ENCODE measurements at regions not wholly inside any gene's neighbourhood (a gene's known extent, or its start where the extent isn't known, plus 50 kb on each side); places are given as distances from the start of the nearest gene placed in this dataset.
"Not testable (repeated sequence)": the region's sequence is repeated elsewhere in the genome, so short reads cannot be mapped to it uniquely, and the experiment has no call there.

DNA sequence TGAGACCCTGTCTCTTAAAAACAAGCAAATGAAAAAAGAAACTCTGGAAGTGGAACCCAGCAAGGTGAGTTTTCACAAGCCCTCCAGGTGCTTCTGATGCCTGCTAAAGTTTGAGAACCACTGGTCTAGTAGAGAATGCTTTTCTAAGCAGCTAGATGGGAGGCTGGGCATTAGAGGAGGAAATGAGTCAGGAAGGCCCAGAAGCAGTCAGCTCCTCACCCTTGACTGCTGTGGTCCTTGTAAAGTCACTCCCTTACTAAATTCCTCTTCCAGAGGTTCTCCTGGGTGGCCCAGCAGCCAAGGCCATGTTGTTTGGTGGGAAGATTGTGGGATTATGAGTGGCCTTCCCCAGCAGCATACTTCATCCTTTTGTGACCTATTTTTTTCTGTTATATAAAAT, 52.0 kb upstream of the FYN start:
- DNase-seq (ENCODE audit: low spot score), result peak; percentile 66

- no peak for DNase-seq (ENCODE audit: low spot score)
Measured at GRCh38 chr6:111926731-111927302, 53.6 kb upstream of the FYN start.

DNA sequence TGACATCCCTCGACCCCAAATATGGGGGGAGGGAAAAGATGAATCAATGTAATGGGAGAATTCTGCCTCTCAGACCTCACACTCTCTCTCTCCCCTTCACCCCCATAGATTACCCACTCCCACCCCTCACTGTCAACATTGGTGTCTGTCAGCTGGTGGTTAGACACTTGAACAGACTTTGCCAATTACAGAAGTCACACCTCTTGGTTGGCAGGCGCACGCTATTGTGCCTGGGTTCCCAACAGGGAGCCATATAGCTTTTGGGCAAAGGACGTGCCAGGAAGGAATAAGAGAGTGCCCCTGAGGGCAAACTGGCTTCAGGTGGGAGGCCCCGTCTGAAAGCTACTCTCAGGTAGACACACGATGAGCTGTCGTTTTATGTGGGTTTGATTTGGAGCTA, 54.1 kb upstream of the FYN start:
- no peak for DNase-seq (ENCODE audit: low spot score)

- no peak for DNase-seq (ENCODE audit: low spot score)
Measured at GRCh38 chr6:111928139-111928538, 54.9 kb upstream of the FYN start.

DNA sequence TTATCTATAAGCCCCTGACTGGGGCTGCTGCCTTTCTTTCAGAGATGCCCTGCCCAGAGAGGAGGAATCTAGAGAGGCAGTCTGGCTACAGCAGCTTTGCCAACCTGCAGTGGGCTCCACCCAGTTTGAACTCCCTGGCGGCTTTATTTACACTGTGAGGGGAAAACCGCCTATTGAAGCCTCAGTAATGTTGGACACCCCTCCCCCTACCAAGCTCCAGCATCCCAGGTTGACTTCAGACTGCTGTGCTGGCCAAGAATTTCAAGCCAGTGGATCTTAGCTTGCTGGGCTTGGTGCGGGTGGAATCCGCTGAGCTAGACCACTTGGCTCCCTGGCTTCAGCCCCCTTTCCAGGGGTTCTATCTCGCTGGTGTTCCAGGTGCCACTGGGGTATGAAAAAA, 61.4 kb upstream of the FYN start:
- DNase-seq (ENCODE audit: low spot score), result not testable (repeated sequence)

GRCh38 chr6:111936718-111937117, 63.5 kb upstream of the FYN start:
- no peak for DNase-seq (ENCODE audit: low spot score)

- peak; percentile 37 for DNase-seq (ENCODE audit: low spot score)
Measured at GRCh38 chr6:111938710-111939109, 65.5 kb upstream of the FYN start.

DNA sequence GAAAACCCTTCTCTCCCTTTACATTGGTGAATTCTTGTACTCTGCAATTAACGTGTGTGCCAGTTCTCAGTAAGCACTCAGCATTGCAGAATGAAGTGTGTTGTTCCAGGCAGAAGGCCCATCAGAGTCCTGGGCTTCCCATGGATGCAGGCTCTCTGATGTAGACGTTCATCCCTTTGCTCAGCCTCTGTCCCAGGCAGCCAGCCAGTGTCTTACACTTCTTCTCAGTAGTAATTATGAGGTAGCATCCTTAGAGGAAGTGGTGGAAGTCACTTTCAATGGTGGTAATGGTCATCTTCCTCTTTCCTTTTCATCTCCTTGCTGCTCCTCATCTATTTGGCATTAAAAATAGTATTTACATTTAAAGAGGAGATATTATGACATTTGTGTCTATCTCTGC, 66.7 kb upstream of the FYN start:
- DNase-seq (ENCODE audit: low spot score), result no peak

- DNase-seq (ENCODE audit: low spot score), result no peak
Measured at GRCh38 chr6:111940801-111941200, 67.5 kb upstream of the FYN start.

GRCh38 chr6:111941686-111942330, 68.6 kb upstream of the FYN start:
- DNase-seq (ENCODE audit: low spot score), result no peak

GRCh38 chr6:111942561-111942960, 69.3 kb upstream of the FYN start:
- DNase-seq (ENCODE audit: low spot score), result no peak

DNA sequence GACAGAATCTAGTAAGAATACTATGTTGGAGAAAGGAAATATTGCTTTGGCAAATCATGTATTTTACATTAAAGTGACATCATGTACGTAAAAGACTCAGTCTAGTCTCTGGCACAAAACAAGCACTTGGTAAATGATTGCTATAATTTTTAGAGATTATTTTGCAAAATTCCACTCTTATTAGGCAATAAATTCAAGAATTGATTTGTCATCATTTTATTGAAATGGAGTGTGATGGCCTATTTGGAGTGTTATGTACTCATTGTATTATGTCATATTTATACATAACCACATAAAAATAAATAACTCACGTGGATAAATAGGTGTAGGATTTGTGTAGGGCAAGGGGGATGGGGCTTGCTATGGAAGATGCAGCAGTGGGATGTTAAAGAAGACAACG, 70.0 kb upstream of the FYN start:
- DNase-seq (ENCODE audit: low spot score), result no peak

GRCh38 chr6:111943726-111944125, 70.5 kb upstream of the FYN start:
- DNase-seq (ENCODE audit: low spot score), result no peak

DNA sequence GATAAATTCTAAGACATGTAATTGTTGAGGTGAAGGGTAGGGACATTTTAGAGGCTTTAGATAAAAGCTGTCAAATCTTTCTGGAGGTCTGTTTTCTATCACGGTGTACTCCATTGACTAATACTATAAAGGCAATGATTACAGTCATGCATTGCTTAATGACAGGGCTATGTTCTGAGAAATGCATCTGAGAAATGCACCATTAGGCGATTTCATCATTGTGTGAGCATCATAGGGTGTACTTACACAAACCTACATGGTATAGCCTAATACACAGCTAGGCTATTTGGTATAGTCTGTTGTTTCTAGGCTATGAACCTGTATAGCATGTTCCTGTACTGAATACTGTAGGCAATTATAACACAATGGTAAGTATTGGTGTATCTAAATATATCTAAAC, 71.3 kb upstream of the FYN start:
- no peak for DNase-seq (ENCODE audit: low spot score)

- no peak for DNase-seq (ENCODE audit: low spot score)
Measured at GRCh38 chr6:111949546-111949945, 76.3 kb upstream of the FYN start.

DNA sequence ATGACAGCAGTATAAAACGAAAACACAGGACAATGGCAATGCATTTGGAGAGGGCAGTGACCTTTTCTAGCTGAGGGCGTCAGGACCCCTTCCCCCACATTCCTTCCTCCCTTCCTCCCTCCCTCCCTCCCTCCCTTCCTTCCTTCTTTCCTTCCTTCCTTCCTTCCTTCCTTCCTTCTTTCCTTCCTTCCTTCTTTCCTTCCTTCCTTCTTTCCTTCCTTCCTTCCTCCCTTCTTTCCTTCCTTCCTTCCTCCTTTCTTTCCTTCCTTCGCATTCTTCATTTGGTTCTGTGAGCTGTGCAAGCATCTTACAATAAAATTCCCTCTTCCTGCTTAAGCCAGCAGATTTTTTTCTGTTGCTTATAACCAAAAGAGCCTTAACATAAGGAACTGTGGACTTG, 76.7 kb upstream of the FYN start:
- not testable (repeated sequence) for DNase-seq (ENCODE audit: low spot score)

- no peak for DNase-seq (ENCODE audit: low spot score)
Measured at GRCh38 chr6:111950661-111951496, 77.6 kb upstream of the FYN start.

- DNase-seq (ENCODE audit: low spot score), result no peak
Measured at GRCh38 chr6:111951497-111952085, 78.3 kb upstream of the FYN start.

DNA sequence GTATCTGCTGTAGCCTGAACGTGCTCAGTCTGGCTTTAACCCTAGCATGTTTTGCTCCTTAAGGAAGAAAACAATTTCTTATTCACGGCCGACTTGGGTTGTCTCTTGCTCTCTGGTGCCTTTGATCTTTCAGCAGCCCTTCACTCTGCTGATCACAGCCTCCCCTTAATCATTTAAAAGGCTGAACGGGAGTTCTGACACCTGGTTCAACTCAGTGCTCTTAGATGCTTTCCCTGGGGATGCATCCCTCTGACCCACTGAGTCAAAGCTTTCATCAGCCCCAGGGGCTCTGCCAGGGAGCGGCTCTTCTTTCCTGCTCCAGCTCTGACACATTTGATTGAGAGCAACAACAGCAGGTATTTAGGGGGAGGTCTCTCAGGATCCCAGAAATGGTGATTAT, 79.0 kb upstream of the FYN start:
- DNase-seq (ENCODE audit: low spot score), result no peak

DNA sequence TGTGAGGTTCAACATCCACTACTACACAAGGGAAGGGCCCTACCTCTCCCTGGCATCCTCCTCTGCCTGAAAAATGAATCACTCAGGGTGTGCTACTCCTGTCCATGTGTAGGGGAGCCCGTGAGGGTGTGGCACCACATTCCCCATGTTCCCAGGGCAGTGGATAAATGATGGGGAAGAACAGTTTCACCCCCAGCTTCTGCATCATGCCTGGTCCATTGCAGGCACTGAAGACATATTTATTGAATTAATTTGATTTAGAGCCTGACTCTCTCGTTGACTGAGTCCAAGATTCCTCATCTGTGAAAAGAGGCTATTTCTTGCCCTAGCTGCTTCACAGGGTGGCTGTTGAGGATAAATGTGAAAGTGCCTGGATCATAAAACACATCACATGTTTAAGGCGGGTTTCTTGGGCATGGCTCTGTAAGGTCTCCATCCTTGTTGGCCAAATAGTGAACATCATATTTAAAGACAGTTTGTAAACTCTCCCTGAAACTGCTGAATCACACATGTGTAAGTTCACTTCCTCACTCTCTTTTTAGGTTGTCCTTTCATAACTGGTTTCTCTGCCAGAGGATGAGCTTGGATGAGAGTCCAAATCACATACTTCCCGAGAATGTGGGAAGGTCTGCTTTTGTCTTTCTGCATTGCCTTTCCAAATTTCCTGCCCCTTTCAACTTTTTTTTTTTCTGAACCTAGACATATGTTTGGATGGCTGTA, 79.7 kb upstream of the FYN start:
- DNase-seq (ENCODE audit: low spot score), result peak; percentile 69

- no peak for DNase-seq (ENCODE audit: low spot score)
Measured at GRCh38 chr6:111956098-111956497, 82.8 kb upstream of the FYN start.

GRCh38 chr6:111957623-111958315, 84.5 kb upstream of the FYN start:
- DNase-seq (ENCODE audit: low spot score), result no peak

Data from GM03348 (cell line).